HEK293T (cell line): ENCODE measurements at regions not wholly inside any gene's neighbourhood (a gene's known extent, or its start where the extent isn't known, plus 50 kb on each side); places are given as distances from the start of the nearest gene placed in this dataset.

Source experiments
- CTCF ChIA-PET: fragments of 350-600 bp; formaldehyde crosslinking; extraction: SDS; loops from one replicate; lab custom pipeline; 2021; ENCODE audit warnings: antibody characterized with exemption, inconsistent platforms; lab: Yijun Ruan, JAX
- POLR2A ChIA-PET: fragments of 350-600 bp; formaldehyde crosslinking; extraction: SDS; loops from one replicate; lab custom pipeline; 2020; ENCODE audit warnings: antibody characterized with exemption, inconsistent platforms; lab: Yijun Ruan, JAX
- DNase-seq: peaks from one replicate; pipeline ENCODE4 v3.0.0; 2012; ENCODE audit warnings: mixed read lengths; ENCODE audit errors: extremely low spot score
- ARNT ChIP-seq: fragments of 450-650 bp; IDR thresholded peaks from 2 replicates; pipeline ENCODE4 v1.6.1; 2017; ENCODE audit warnings: mild to moderate bottlenecking
- BHLHE40 ChIP-seq: fragments of 450-650 bp; IDR thresholded peaks from 2 replicates; pipeline ENCODE4 v1.6.1; 2016; ENCODE audit warnings: mild to moderate bottlenecking, moderate library complexity, borderline replicate concordance
- CTBP1 ChIP-seq: fragments of 450-650 bp; IDR thresholded peaks from 2 replicates; pipeline ENCODE4 v1.6.1; 2016; ENCODE audit warnings: borderline replicate concordance
- ELF4 ChIP-seq: fragments of 450-650 bp; IDR thresholded peaks from 2 replicates; pipeline ENCODE4 v1.6.1; 2017; ENCODE audit warnings: antibody characterized with exemption
- FOXA1 ChIP-seq: fragments of 450-650 bp; IDR thresholded peaks from 2 replicates; pipeline ENCODE4 v1.6.1; 2016; ENCODE audit warnings: mild to moderate bottlenecking
- FOXK2 ChIP-seq: fragments of 450-650 bp; IDR thresholded peaks from 2 replicates; pipeline ENCODE4 v1.6.1; 2016; ENCODE audit warnings: mild to moderate bottlenecking
- FOXM1 ChIP-seq: fragments of 450-650 bp; IDR thresholded peaks from 2 replicates; pipeline ENCODE4 v1.6.1; 2017; ENCODE audit warnings: mild to moderate bottlenecking, borderline replicate concordance
- HDGF ChIP-seq: fragments of 450-650 bp; IDR thresholded peaks from 2 replicates; pipeline ENCODE4 v1.6.1; 2017; ENCODE audit warnings: antibody characterized with exemption, borderline replicate concordance
- L3MBTL2 ChIP-seq: fragments of 450-650 bp; conservative IDR thresholded peaks from 2 replicates; pipeline ENCODE4 v1.6.1; 2016; ENCODE audit warnings: mild to moderate bottlenecking
- LEF1 ChIP-seq: fragments of 450-650 bp; IDR thresholded peaks from 2 replicates; pipeline ENCODE4 v1.6.1; 2017; ENCODE audit warnings: mild to moderate bottlenecking, borderline replicate concordance
- NFRKB ChIP-seq: fragments of 450-650 bp; IDR thresholded peaks from 2 replicates; pipeline ENCODE4 v1.6.1; 2016; ENCODE audit warnings: mild to moderate bottlenecking, moderate library complexity
- PKNOX1 ChIP-seq: fragments of 450-650 bp; IDR thresholded peaks from 2 replicates; pipeline ENCODE4 v1.6.1; 2016
- SP1 ChIP-seq: fragments of 450-650 bp; IDR thresholded peaks from 2 replicates; pipeline ENCODE4 v1.6.1; 2017
- SUZ12 ChIP-seq: fragments of 450-650 bp; IDR thresholded peaks from 2 replicates; pipeline ENCODE4 v1.6.1; 2016; ENCODE audit warnings: mild to moderate bottlenecking
- TARDBP ChIP-seq: fragments of 450-650 bp; IDR thresholded peaks from 2 replicates; pipeline ENCODE4 v1.6.1; 2016
- ZNF384 ChIP-seq: fragments of 450-650 bp; IDR thresholded peaks from 2 replicates; pipeline ENCODE4 v1.6.1; 2016

- ChIA-PET POLR2A (no interaction called here), CTCF (no interaction called here)
- DNase-seq, result no peak
- TF ChIP-seq SP1, result no peak
- no peak for TF ChIP-seq FOXA1
- no peak for TF ChIP-seq SUZ12
- no peak for TF ChIP-seq ZNF384
- TF ChIP-seq ELF4, result no peak
- no peak for TF ChIP-seq ARNT
Observed at GRCh38 chr4:96845819-96846218, 1005.9 kb downstream of the PDHA2 start.

GRCh38 chr4:96874657-96875056, 1034.8 kb downstream of the PDHA2 start:
- POLR2A ChIA-PET, result no interaction called here
- TF ChIP-seq FOXM1, result no peak
- no peak for TF ChIP-seq HDGF
- no peak for TF ChIP-seq SP1
- no peak for TF ChIP-seq FOXA1
- no peak for TF ChIP-seq ELF4
- TF ChIP-seq BHLHE40, result no peak
- no peak for TF ChIP-seq L3MBTL2
- TF ChIP-seq ZNF384, result no peak
- no peak for TF ChIP-seq CTBP1
- TF ChIP-seq LEF1, result no peak
- no peak for TF ChIP-seq TARDBP
- no peak for TF ChIP-seq SUZ12
- no peak for TF ChIP-seq NFRKB
- no peak for TF ChIP-seq ARNT
- no peak for TF ChIP-seq FOXK2
- no peak for TF ChIP-seq PKNOX1
- DNase-seq, result no peak
- CTCF ChIA-PET, result no interaction called here

GRCh38 chr4:96879527-96879926, 1039.6 kb downstream of the PDHA2 start:
- DNase-seq, result no peak
- POLR2A ChIA-PET, result no interaction called here
- CTCF ChIA-PET, result no interaction called here
- TF ChIP-seq BHLHE40 (no peak), CTBP1 (no peak), TARDBP (no peak), SUZ12 (no peak), NFRKB (no peak), ARNT (no peak), FOXM1 (no peak), ZNF384 (no peak), HDGF (no peak), L3MBTL2 (no peak), SP1 (no peak), PKNOX1 (no peak), FOXK2 (no peak), ELF4 (no peak)

- ChIA-PET CTCF (no interaction called here), POLR2A (no interaction called here)
- no peak for DNase-seq
- TF ChIP-seq SUZ12, result no peak
- no peak for TF ChIP-seq FOXM1
- no peak for TF ChIP-seq L3MBTL2
- no peak for TF ChIP-seq CTBP1
- TF ChIP-seq BHLHE40, result no peak
- no peak for TF ChIP-seq ZNF384
- no peak for TF ChIP-seq NFRKB
- no peak for TF ChIP-seq FOXK2
Observed at GRCh38 chr4:96887857-96888256, 1048.0 kb downstream of the PDHA2 start.

GRCh38 chr4:96894621-96895020, 1054.7 kb downstream of the PDHA2 start:
- DNase-seq, result no peak
- ChIA-PET POLR2A (no interaction called here), CTCF (no interaction called here)
- TF ChIP-seq ELF4 (no peak), SUZ12 (no peak), ARNT (no peak), BHLHE40 (no peak), L3MBTL2 (no peak), TARDBP (no peak)

DNA sequence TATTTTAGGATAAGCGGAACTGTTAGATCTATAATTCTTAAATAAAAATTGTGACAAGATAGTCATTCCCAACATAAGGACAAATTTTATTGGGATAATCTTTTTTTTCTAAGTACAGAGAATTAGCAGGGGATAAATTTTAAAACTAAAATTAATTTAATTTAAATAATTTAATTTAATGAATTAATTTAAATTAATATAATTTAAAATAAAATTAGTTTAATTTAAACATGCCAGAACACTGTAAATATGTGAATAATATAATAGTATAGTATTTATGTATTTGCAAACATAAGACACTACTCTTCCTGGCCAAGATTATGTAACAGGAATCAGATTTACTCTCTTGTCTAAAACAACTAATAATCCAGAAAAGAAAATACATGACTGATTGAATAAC, 1055.9 kb downstream of the PDHA2 start:
- ChIA-PET POLR2A (no interaction called here), CTCF (no interaction called here)
- DNase-seq, result no peak
- TF ChIP-seq ZNF384, result no peak
- no peak for TF ChIP-seq ARNT
- no peak for TF ChIP-seq TARDBP
- TF ChIP-seq HDGF, result no peak
- TF ChIP-seq FOXM1, result no peak
- TF ChIP-seq FOXA1, result no peak
- no peak for TF ChIP-seq SUZ12
- no peak for TF ChIP-seq CTBP1
- TF ChIP-seq BHLHE40, result no peak
- TF ChIP-seq ELF4, result no peak
- TF ChIP-seq NFRKB, result no peak
- no peak for TF ChIP-seq FOXK2
- TF ChIP-seq LEF1, result no peak

GRCh38 chr4:96912716-96913115, 1072.8 kb downstream of the PDHA2 start:
- no peak for DNase-seq
- ChIA-PET CTCF (no interaction called here), POLR2A (no interaction called here)
- TF ChIP-seq FOXK2, result no peak
- no peak for TF ChIP-seq ELF4
- no peak for TF ChIP-seq HDGF
- TF ChIP-seq SUZ12, result no peak
- no peak for TF ChIP-seq TARDBP
- TF ChIP-seq LEF1, result no peak
- no peak for TF ChIP-seq ARNT
- no peak for TF ChIP-seq PKNOX1
- no peak for TF ChIP-seq NFRKB
- no peak for TF ChIP-seq BHLHE40
- TF ChIP-seq FOXM1, result no peak
- TF ChIP-seq ZNF384, result no peak
- TF ChIP-seq CTBP1, result no peak
- no peak for TF ChIP-seq FOXA1
- no peak for TF ChIP-seq L3MBTL2
- no peak for TF ChIP-seq SP1
